ENCODE measurements at regions not wholly inside any gene's neighbourhood (a gene's known extent, or its start where the extent isn't known, plus 50 kb on each side); places are given as distances from the start of the nearest gene placed in this dataset.

- no peak overlapping the region for H3K4me3 ChIP-seq (ENCODE audit: low read depth, low read length)
- TF ChIP-seq, protein P1, sequence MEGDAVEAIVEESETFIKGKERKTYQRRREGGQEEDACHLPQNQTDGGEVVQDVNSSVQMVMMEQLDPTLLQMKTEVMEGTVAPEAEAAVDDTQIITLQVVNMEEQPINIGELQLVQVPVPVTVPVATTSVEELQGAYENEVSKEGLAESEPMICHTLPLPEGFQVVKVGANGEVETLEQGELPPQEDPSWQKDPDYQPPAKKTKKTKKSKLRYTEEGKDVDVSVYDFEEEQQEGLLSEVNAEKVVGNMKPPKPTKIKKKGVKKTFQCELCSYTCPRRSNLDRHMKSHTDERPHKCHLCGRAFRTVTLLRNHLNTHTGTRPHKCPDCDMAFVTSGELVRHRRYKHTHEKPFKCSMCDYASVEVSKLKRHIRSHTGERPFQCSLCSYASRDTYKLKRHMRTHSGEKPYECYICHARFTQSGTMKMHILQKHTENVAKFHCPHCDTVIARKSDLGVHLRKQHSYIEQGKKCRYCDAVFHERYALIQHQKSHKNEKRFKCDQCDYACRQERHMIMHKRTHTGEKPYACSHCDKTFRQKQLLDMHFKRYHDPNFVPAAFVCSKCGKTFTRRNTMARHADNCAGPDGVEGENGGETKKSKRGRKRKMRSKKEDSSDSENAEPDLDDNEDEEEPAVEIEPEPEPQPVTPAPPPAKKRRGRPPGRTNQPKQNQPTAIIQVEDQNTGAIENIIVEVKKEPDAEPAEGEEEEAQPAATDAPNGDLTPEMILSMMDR (IDR thresholded peaks at IDR 0.05; ENCODE audit: low read depth, low read length, missing control alignments): no peak
Observed at GRCh38 chr1:216922406-216922805, 199.2 kb upstream of the ESRRG start.

GRCh38 chr1:216921866-216922265, 198.6 kb upstream of the ESRRG start:
- H3K4me3 ChIP-seq (ENCODE audit: low read depth, low read length): no peak overlapping the region
- TF ChIP-seq, protein P1 (IDR thresholded peaks at IDR 0.05; ENCODE audit: low read depth, low read length, missing control alignments): no peak
- no peak for DNase-seq (ENCODE audit: low read depth)

More at GRCh38 chr1:216922406-216922805, 199.2 kb upstream of the ESRRG start:
- DNase-seq (ENCODE audit: low read depth): no peak

DNA sequence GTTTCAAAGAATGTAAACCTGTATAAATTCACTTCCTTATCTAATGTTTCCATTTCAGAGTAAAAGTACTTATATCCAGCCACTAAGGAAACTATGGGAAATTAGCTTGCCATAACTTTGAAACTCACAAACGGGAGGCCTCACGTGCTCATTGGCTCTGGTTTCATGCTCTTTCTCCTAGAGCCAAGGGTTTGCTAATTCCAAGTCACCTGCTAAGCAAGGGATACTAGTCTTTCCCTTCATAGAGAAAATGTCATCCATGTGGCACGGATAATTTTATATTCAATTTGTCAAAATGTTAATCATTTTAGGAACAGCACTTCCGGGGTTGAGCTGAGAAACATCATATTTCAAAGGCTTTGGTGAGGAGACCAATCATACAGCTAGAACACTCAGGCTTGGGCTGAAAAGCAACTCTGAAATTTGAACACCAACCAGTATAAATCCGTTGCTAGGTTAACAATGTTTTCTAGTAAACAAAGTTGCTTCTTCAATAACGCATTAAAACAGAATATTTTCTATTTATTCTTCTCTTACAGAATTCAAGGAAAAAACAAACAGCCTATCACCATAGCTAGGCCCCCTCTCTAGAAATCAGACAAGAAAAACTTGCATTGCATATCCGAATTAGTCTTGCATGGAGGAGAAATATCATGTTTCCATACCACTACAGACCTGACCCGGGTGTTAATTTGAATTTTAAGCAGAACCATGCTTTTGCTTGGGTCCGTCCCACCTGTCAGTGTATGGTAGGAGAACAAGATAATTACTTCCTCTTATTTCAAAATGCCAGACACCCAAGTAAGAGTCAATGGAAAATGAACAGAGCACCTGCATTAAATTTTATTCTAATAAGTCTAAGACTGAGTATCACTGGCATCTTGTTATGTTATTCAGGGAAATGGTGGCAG, 196.1 kb upstream of the ESRRG start:
- TF ChIP-seq, protein P1 (IDR thresholded peaks at IDR 0.05; ENCODE audit: low read depth, low read length, missing control alignments): no peak
- DNase-seq (ENCODE audit: low read depth): no peak

GRCh38 chr1:216916890-216917438, 193.7 kb upstream of the ESRRG start:
- no peak for DNase-seq (ENCODE audit: low read depth)
- TF ChIP-seq, protein P1 (IDR thresholded peaks at IDR 0.05; ENCODE audit: low read depth, low read length, missing control alignments): no peak

More for the DNA sequence above, 196.1 kb upstream of the ESRRG start:
- H3K4me3 ChIP-seq (ENCODE audit: low read depth, low read length): no peak overlapping the region

DNA sequence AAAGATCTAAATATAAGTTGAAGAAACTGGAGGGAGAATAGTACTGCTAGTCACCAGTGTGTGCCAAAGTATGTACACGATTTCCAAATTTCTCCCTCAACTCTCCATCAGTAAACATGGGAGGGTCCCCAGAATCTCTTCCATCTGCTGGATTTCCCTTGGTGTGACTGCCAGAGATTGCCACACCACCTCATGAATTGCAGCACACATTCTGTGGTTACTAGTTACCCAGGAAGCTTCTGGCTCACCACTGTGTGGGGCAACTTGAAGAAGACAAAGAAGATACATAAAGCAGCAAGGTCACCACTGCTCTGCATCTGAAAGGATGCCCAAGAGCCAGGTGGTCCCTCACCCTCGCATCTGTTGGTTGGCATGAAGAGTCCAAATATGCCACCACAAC, 191.7 kb upstream of the ESRRG start:
- H3K4me3 ChIP-seq (ENCODE audit: low read depth, low read length): no peak overlapping the region
- TF ChIP-seq, protein P1 (IDR thresholded peaks at IDR 0.05; ENCODE audit: low read depth, low read length, missing control alignments): no peak
- DNase-seq (ENCODE audit: low read depth): no peak

More at GRCh38 chr1:216916890-216917438, 193.7 kb upstream of the ESRRG start:
- H3K4me3 ChIP-seq (ENCODE audit: low read depth, low read length): no peak overlapping the region

DNA sequence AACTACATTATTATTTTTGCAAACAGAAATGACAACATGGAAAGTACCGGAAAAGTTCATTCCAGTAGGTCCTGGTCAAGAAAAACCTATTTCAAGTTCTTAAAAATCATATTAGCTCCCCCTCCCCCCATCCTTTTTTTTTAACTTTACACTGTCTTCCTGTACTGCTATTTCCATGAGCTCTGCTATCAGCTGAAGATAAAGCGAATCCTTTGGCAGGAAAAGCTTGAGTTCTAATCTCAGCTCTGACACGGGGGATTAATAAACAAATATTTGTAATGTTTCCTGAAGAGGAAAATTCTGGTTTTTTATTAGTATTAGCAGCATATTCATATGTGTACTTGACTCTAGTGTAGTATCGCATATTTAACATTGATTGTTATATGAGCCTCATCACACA, 190.7 kb upstream of the ESRRG start:
- TF ChIP-seq, protein P1 (IDR thresholded peaks at IDR 0.05; ENCODE audit: low read depth, low read length, missing control alignments): no peak
- no peak for DNase-seq (ENCODE audit: low read depth)

More for the DNA sequence above, 190.7 kb upstream of the ESRRG start:
- no peak overlapping the region for H3K4me3 ChIP-seq (ENCODE audit: low read depth, low read length)

Measured in GM12864 (cell line).